Smooth muscle cell (in vitro differentiated cells): ENCODE measurements at regions not wholly inside any gene's neighbourhood (a gene's known extent, or its start where the extent isn't known, plus 50 kb on each side); places are given as distances from the start of the nearest gene placed in this dataset.

ENCODE experiments used
- DNase-seq: peaks from one replicate; lab custom pipeline; 2025; ENCODE audit not compliant: unreplicated experiment; lab: John Stamatoyannopoulos, UW
- H2AFZ ChIP-seq: fragments of 200-600 bp; sonication (generic); 2 replicates; pipeline ENCODE4 v1.6.0; 2016; ENCODE audit warnings: antibody characterized with exemption, low read depth, mild to moderate bottlenecking
- H3F3A ChIP-seq: fragments of 200-600 bp; sonication (generic); 2 replicates; pipeline ENCODE4 v1.6.0; 2017; ENCODE audit warnings: antibody characterized with exemption, low read depth
- H3K27ac ChIP-seq: fragments of 200-600 bp; sonication (generic); 2 replicates; pipeline ENCODE4 v1.5.1; 2016; ENCODE audit warnings: low read depth, mild to moderate bottlenecking
- H3K27me3 ChIP-seq: fragments of 200-600 bp; sonication (generic); 2 replicates; pipeline ENCODE4 v1.6.1; 2016; ENCODE audit warnings: low read depth, mild to moderate bottlenecking
- H3K36me3 ChIP-seq: fragments of 200-600 bp; sonication (generic); 2 replicates; pipeline ENCODE4 v1.5.1; 2016; ENCODE audit warnings: low read depth
- H3K4me1 ChIP-seq: fragments of 200-600 bp; sonication (generic); 2 replicates; pipeline ENCODE4 v1.5.1; 2016; ENCODE audit warnings: low read depth
- H3K4me2 ChIP-seq: fragments of 200-600 bp; sonication (generic); 2 replicates; pipeline ENCODE4 v1.6.0; 2016; ENCODE audit warnings: mild to moderate bottlenecking
- H3K4me3 ChIP-seq: fragments of 200-600 bp; sonication (generic); 2 replicates; pipeline ENCODE4 v1.5.1; 2016; ENCODE audit warnings: mild to moderate bottlenecking
- H3K79me2 ChIP-seq: fragments of 200-600 bp; sonication (generic); 2 replicates; pipeline ENCODE4 v1.6.0; 2016; ENCODE audit warnings: low read depth, mild to moderate bottlenecking
- H3K9ac ChIP-seq: fragments of 200-600 bp; sonication (generic); 2 replicates; pipeline ENCODE4 v1.6.0; 2016; ENCODE audit warnings: low read depth
- H3K9me3 ChIP-seq: fragments of 200-600 bp; sonication (generic); replicated peaks from 2 replicates; pipeline ENCODE4 v1.5.1; 2016; ENCODE audit warnings: low read depth
- H4K20me1 ChIP-seq: fragments of 200-600 bp; sonication (generic); 2 replicates; pipeline ENCODE4 v1.6.0; 2016; ENCODE audit warnings: low read depth
- CTCF ChIP-seq: fragments of 200-600 bp; sonication (generic); IDR thresholded peaks from 2 replicates; pipeline ENCODE4 v1.5.1; 2017; ENCODE audit warnings: borderline replicate concordance, mild to moderate bottlenecking, antibody characterized with exemption; ENCODE audit not compliant: insufficient read depth, poor library complexity, severe bottlenecking
- WGBS: methylation state at CpG from one replicate; pipeline ENCODE4 v1.1.7; 2016; ENCODE audit warnings: low lambda C conversion rate; 5-methylcytosine and 5-hydroxymethylcytosine counted together

GRCh38 chr15:29420188-29420587 lies 150.6 kb upstream of the NSMCE3 start:
- H3K27ac ChIP-seq: no peak overlapping the region
- no peaks in the 10 kb centered on the region for H4K20me1 ChIP-seq
- no peak for TF ChIP-seq CTCF
- no peaks in the 10 kb centered on the region for H3F3A ChIP-seq
- no peaks in the 10 kb centered on the region for H3K36me3 ChIP-seq
- H3K4me2 ChIP-seq: no peak overlapping the region
- H3K79me2 ChIP-seq: no peaks in the 10 kb centered on the region
- no peak overlapping the region for H2AFZ ChIP-seq
- peaks cover 22% of the 10 kb centered on the region for H3K4me1 ChIP-seq
- no peak overlapping the region for H3K4me3 ChIP-seq
- no peaks in the 10 kb centered on the region for H3K27me3 ChIP-seq
- no peaks in the 10 kb centered on the region for H3K9me3 ChIP-seq
- no peak overlapping the region for H3K9ac ChIP-seq
- no peak for DNase-seq
- WGBS: 75% methylated on average over 2 of the region's 2 CpGs

GRCh38 chr15:29418931-29419330 lies 149.3 kb upstream of the NSMCE3 start:
- Histone ChIP-seq H4K20me1 (no peaks in the 10 kb centered on the region), H3K79me2 (no peaks in the 10 kb centered on the region), H3K4me2 (no peak overlapping the region), H3K4me3 (no peak overlapping the region), H3K27me3 (no peaks in the 10 kb centered on the region), H3K9ac (no peak overlapping the region), H3K9me3 (no peaks in the 10 kb centered on the region), H3K4me1 (peaks cover 22% of the 10 kb centered on the region), H2AFZ (no peak overlapping the region), H3K27ac (no peak overlapping the region), H3F3A (no peaks in the 10 kb centered on the region), H3K36me3 (no peaks in the 10 kb centered on the region)
- TF ChIP-seq CTCF: no peak
- WGBS: 70% methylated on average over 1 of the region's 1 CpG
- no peak for DNase-seq

GRCh38 chr15:29418178-29418577 lies 148.6 kb upstream of the NSMCE3 start:
- no peaks in the 10 kb centered on the region for H3K9me3 ChIP-seq
- H3K27me3 ChIP-seq: no peaks in the 10 kb centered on the region
- H3K27ac ChIP-seq: no peak overlapping the region
- H3K4me1 ChIP-seq: peaks cover 22% of the 10 kb centered on the region
- H4K20me1 ChIP-seq: no peaks in the 10 kb centered on the region
- H3K36me3 ChIP-seq: no peaks in the 10 kb centered on the region
- no peak overlapping the region for H3K4me2 ChIP-seq
- H3K79me2 ChIP-seq: no peaks in the 10 kb centered on the region
- no peak overlapping the region for H3K4me3 ChIP-seq
- 89% methylated on average over 4 of the region's 4 CpGs for WGBS
- H3K9ac ChIP-seq: no peak overlapping the region
- TF ChIP-seq CTCF: no peak
- no peak for DNase-seq
- H3F3A ChIP-seq: no peaks in the 10 kb centered on the region
- no peak overlapping the region for H2AFZ ChIP-seq

- peaks cover 4% of the 10 kb centered on the region for H3K4me1 ChIP-seq
- no peak overlapping the region for H2AFZ ChIP-seq
- no peak for TF ChIP-seq CTCF
- DNase-seq: no peak
- H3K9me3 ChIP-seq: no peaks in the 10 kb centered on the region
- WGBS: 94% methylated on average over 3 of the region's 3 CpGs
- H3K4me2 ChIP-seq: no peak overlapping the region
- H3F3A ChIP-seq: no peaks in the 10 kb centered on the region
- H3K27me3 ChIP-seq: no peaks in the 10 kb centered on the region
- no peaks in the 10 kb centered on the region for H4K20me1 ChIP-seq
- H3K27ac ChIP-seq: no peak overlapping the region
- no peak overlapping the region for H3K9ac ChIP-seq
- H3K36me3 ChIP-seq: no peaks in the 10 kb centered on the region
- H3K79me2 ChIP-seq: no peaks in the 10 kb centered on the region
- H3K4me3 ChIP-seq: no peak overlapping the region
Measured at GRCh38 chr15:29411299-29411698, 141.7 kb upstream of the NSMCE3 start.
